Right lung (tissue), 2 donors: ENCODE measurements at regions not wholly inside any gene's neighbourhood (a gene's known extent, or its start where the extent isn't known, plus 50 kb on each side); places are given as distances from the start of the nearest gene placed in this dataset.

Source experiments
- DNase-seq, 2 donors: peaks; one replicate each; pipeline ENCODE4 v3.0.0-alpha.2; 2013

DNA sequence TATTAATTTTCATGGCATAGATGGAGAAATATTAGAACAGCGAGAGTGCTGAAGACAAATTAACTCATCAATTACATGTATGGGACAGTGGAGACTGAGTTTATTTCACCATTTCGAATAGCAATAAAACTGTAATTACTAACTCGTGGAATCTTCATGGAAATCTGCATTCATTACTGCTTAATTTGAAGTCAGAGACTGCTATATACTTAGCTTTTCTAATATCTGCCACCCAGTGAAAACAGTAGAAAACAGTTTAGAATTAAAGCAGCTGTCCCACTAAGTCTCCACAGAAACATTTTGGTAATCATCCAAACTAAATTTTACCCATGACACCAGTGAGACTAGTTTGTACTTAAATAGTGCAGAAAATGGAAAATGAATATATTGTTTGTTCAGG lies 56.8 kb downstream of the IZUMO3 start:
- no peak for DNase-seq

GRCh38 chr9:24487946-24488345 lies 57.8 kb downstream of the IZUMO3 start:
- DNase-seq = no peak

DNA sequence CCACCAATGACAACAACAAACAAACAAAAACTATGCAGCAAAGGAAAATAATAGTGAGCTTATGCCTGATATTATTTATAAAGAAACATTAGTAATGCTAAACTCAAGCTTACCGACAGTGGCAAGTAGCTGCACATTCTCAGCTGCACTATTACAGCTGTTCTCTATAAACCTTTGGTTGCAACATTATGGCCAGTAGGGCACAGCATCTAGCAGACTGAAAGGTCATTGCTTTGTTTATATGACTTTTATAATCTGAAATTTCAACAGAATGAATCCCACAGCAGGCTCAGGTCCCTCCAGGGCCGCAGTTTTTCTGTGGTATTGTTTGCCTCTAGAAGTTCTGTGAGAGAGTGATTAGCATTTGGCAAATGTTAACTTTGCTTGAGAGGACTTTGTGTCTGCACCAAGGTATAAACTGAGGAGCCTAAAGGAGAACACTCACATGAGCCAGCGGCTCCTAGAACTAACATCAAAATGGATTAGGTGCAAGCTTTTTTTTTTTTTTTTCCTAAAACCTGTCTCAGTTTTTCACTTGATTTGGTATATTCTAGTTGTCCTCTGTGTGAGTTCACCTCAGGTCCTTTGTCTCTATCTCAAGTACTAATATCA lies 58.3 kb downstream of the IZUMO3 start:
- DNase-seq = peak; percentile 15 to 20

- no peak for DNase-seq
Observed at GRCh38 chr9:24479361-24480059, 66.2 kb downstream of the IZUMO3 start.

DNA sequence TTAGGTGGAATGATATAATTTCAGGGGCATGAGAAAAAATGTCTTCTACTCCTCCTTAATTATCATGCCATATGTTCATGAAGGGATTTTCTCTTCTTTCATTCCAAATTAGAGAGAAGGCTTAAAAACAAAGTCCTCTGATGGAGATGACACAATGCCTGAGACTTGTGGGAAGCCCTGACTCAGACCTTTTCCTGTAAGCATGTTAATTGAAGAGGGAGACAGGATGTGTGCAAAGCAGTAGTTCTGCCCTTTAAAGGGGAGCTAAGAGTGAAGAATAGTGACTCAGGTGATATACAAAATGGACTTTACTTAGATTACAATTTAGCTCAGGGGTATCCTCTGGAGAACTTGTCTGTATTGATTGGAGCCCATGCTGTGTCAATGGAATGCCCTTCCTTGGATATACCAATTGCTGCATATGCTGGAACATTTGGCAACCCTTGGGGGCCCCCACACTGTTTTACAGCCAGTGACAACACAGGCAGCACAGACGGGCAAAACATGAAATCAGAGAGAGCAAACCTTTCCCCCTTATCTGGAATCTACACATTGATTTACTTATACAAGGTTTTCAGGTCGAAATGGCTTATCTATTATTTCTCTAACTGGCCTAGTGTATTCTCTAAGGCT lies 81.3 kb downstream of the IZUMO3 start:
- no peak for DNase-seq

GRCh38 chr9:24462951-24463350 lies 82.7 kb downstream of the IZUMO3 start:
- no peak for DNase-seq

DNA sequence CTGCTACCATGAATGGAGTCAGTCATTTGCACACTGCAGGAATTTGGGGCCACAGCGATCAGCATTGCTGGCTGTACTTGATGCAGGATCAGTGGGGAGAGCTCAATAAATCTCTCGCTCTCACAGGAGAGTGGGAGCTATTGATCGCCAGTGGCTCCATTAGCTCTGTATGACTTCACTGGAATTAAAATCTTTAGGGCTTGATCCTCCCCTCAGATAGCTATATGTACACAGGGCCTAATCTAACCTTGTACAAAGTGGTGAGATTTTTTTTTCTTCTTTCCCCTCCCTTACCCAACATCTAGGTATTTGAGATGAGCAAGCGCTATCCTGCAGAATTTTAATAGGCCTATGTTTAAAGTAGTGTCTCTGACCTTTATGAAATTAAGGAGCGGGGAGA lies 84.9 kb downstream of the IZUMO3 start:
- DNase-seq = no peak

DNA sequence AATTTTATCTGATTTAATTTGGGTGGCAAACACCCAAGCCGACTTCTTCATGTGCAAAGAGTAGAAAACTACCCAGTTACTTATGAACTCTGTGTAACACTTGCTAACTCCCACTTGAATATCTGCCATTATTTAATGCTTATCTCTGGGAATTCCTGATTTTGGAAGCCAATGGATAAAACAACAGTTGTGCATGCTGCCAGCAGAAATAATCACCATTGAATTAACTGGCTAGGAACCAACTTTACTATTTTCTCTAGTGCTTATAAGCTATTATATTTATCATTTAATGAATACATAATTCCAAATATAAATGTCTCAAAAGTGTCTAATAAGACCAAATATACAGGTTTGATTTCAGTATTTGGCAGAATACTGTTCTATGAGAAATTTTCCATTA lies 85.7 kb downstream of the IZUMO3 start:
- peak; percentile 30 to 46 for DNase-seq

- DNase-seq = no peak
Observed at GRCh38 chr9:24451346-24451745, 94.4 kb downstream of the IZUMO3 start.

DNA sequence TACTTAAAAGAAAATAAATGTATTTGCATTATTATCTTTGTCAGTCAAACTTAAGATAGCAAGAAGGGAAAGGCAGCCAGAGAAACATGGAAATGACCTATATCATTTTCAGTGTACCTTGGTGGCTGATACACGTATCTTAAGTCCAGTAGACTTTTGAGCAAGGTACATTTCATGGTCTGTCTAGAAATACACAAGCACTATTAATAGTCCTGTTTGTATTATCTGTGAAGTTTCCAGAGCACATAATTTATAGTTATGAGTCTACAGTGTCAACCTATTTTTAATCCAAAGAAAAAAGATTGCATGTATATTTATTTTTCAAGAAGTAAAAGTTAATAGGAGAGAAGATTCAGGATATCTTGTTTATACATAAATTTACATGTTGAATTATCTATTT lies 95.7 kb downstream of the IZUMO3 start:
- no peak for DNase-seq

DNA sequence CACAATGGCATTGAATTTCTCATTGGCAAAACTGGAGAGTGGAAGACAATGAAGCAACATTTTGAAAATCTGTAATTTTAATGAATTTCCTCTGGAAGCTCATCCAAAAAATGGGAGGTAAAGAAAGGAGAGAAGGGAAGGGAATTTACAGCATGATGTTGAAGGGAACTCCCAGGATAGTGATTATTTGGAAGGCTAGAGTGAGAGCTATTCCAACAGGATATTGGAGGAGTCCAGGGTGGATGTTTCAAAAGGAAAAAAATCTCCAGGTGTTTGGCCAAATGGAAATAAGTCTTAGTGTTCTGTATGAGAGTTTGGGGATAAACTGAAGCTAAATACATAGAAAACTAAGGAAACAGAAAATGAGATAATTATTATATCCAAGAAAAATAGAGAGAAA lies 106.2 kb downstream of the IZUMO3 start:
- DNase-seq = no peak

- DNase-seq = no peak
Observed at GRCh38 chr9:24438876-24439275, 106.8 kb downstream of the IZUMO3 start.

GRCh38 chr9:24436761-24437160 lies 108.9 kb downstream of the IZUMO3 start:
- no peak for DNase-seq

GRCh38 chr9:24434183-24434582 lies 111.5 kb downstream of the IZUMO3 start:
- no peak for DNase-seq

DNA sequence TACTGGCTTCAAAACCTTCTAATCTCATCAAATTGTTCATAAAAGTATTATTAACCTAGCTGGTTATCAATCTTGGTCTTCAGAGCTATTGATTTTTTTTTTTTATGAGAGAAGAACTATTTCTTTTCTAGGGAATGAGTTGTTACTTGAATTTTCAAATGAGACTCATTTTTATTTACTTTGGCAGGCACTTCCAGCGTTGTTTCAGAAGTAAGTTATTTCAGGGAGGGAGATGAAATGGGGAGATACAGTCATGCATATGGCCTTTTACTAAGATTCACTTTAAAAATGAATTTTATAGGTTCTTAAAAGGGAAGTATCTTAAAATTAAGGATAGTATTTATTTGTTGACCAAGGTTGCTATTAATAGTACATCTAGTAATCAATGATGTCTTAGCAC lies 129.6 kb downstream of the IZUMO3 start:
- DNase-seq = no peak

DNA sequence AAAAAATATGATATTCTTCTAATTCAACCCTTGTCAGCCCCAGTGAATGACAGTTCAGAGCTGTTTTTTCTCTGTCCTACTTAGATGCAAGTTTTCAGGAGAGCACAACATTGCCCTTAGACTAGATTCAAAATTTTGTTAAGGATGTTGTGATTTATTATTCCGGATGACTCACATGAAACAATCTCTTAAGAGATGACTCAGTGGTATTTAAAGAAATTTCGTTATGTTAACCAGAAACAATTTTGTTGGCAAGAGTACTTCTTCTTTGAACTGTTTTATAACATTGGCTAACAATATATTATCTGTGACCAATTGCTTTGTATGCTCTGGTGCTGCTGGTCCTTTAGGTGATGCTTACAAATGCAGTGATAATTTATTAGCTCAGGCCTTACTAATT lies 132.0 kb downstream of the IZUMO3 start:
- no peak for DNase-seq

DNA sequence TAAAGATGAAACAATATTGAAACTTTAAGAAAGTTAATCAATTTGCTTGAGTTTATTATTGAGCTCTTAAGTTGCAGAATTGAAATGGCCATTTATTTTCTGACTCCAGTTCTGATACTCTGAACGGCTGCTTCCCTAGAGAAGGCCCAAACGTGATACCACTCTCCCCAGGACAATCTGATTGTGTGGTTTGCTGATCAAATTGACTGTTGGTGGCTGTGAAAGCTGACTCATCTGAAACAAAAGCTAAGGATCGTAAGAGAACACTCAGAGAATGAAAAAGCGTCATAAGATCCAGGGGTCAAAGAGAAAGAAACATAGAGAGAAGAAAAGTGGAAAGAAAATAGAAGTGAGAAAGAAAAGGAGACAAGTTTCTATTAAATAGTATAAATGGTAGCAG lies 147.2 kb downstream of the IZUMO3 start:
- no peak for DNase-seq

DNA sequence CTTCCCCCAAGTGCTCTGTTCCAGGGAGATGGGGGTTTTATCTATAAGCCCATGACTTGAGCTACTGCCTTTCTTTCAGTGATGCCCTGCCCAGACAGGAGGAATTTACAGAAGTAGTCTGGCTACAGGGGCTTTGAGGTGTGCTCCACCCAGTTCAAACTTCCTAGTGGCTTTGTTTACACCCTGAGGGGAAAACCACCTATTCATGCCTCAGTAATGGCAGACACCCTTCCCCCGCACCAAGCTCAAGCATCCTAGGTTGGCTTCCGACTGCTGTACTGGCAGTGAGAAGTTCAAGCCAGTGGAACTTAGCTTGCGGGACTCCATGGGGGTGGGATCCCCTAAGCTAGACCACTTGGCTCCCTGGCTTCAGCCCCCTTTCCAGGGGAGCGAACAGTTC lies 154.6 kb downstream of the IZUMO3 start:
- DNase-seq = no peak

- no peak for DNase-seq
Observed at GRCh38 chr9:24385077-24385476, 160.6 kb downstream of the IZUMO3 start.

DNA sequence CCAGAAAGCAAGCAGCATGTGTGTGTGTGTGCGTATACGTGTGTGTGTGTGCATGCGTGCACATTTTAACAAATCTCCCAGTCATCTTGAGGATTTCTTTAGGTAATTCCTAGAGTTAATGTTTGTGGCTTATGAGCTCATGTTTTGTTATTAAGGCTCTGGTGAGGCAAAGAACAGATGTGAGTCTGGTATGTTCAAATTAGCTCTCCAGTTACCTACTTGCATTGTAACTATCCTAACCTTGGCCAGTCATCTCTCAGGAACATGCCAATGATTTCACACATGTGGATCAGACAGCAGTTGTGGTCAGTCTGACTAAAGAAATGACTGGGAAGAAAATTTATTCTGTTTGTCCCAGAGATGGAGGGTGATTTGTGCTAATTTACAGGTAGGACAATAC lies 163.1 kb downstream of the IZUMO3 start:
- no peak for DNase-seq

DNA sequence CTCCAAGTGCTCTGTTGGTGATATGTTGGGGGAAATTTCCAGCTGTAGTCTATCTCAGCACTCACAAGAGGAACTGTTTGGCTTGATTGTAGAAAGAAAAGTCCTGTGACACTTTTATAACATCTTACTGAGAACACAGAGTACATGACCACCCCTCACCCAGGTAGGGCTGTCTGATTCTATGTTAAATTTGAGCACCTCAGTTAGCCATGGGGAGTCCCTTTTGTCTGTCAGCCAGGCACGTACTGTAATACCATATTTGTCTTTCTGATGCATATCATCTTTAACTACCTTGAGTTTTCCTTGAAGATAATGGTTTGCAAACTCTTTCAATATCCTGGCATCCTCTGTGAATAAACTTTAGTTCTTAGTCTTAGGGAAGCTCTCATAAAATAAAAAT lies 164.5 kb downstream of the IZUMO3 start:
- DNase-seq = no peak

DNA sequence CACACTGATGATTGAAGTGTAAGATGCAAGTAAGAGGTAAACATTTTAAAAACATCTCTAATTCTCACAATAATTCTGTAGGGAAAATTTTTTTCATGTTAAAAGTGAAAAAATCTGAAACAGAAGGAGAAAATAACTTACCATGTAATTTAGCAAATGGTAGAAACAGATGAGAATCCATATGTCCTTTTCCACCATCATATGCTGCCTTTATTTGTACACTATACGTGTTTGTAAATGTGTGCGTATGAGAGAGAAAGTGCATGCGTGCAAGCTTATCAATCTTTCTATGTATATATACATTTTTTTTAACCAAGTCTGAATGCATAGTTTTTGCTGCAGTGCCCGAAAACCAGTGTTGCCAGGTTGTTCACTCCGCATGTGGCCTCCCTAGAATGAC lies 186.7 kb downstream of the IZUMO3 start:
- no peak for DNase-seq

- DNase-seq = no peak
Observed at GRCh38 chr9:24351973-24352372, 193.7 kb downstream of the IZUMO3 start.

DNA sequence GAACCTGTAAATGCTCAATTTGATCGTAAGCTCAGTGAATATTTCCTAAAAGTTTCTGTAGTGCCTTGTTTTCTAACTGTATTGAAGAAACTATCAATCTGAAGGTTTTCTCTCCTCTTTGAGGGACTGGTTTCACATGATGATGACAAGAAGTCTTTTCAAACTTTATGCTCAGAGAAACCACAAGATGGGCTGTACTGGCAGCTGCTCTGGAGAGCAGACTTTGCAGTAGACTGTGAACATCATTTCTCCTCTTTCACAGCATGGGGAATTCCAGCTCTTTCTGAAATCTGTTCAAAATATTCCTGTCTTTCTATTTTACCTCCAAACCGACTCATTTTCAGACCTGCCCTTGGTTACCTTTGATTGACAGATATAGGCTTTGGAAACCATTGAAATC lies 194.4 kb downstream of the IZUMO3 start:
- DNase-seq = no peak
